Loucy (cell line): ENCODE measurements at regions not wholly inside any gene's neighbourhood (a gene's known extent, or its start where the extent isn't known, plus 50 kb on each side); places are given as distances from the start of the nearest gene placed in this dataset.

Source experiments
- H2AFZ ChIP-seq: fragments of 200-600 bp; sonication (generic); 2 replicates; pipeline ENCODE4 v1.6.0; 2016; ENCODE audit warnings: antibody characterized with exemption, mild to moderate bottlenecking, low read length, moderate library complexity
- H3F3A ChIP-seq: fragments of 200-600 bp; 2 replicates; pipeline ENCODE4 v1.6.0; 2016; ENCODE audit warnings: antibody characterized with exemption, low read depth, mild to moderate bottlenecking
- H3K27me3 ChIP-seq: fragments of 200-600 bp; sonication (generic); 2 replicates; pipeline ENCODE4 v1.6.1; 2014; ENCODE audit warnings: low read length, mild to moderate bottlenecking; ENCODE audit not compliant: insufficient read depth, poor library complexity, severe bottlenecking
- H3K36me3 ChIP-seq: fragments of 200-600 bp; sonication (generic); 2 replicates; pipeline ENCODE4 v1.6.1; 2016; ENCODE audit warnings: low read length; ENCODE audit not compliant: insufficient read depth
- H3K4me1 ChIP-seq: fragments of 200-600 bp; sonication (generic); 2 replicates; pipeline ENCODE4 v1.5.1; 2014; ENCODE audit warnings: low read length, mild to moderate bottlenecking; ENCODE audit not compliant: insufficient read depth, poor library complexity, severe bottlenecking
- H3K4me2 ChIP-seq: fragments of 200-600 bp; sonication (generic); 2 replicates; pipeline ENCODE4 v1.6.0; 2014; ENCODE audit warnings: antibody characterized with exemption, low read length, low read depth, mild to moderate bottlenecking; ENCODE audit not compliant: poor library complexity, severe bottlenecking
- H3K4me3 ChIP-seq: fragments of 200-600 bp; sonication (generic); 2 replicates; pipeline ENCODE4 v1.5.1; 2014; ENCODE audit warnings: low read length, mild to moderate bottlenecking, mixed read lengths; ENCODE audit not compliant: poor library complexity, severe bottlenecking
- H3K79me2 ChIP-seq: fragments of 200-600 bp; sonication (generic); 2 replicates; pipeline ENCODE4 v1.6.1; 2014; ENCODE audit warnings: low read length; ENCODE audit not compliant: insufficient read depth
- H3K9ac ChIP-seq: fragments of 200-600 bp; sonication (generic); 2 replicates; pipeline ENCODE4 v1.6.0; 2014; ENCODE audit warnings: mild to moderate bottlenecking, low read depth, low read length, moderate library complexity; ENCODE audit not compliant: poor library complexity, severe bottlenecking
- H3K9me2 ChIP-seq: fragments of 200-600 bp; sonication (generic); replicated peaks from 2 replicates; pipeline ENCODE4 v1.6.1; 2016; ENCODE audit warnings: low read depth, low read length, mixed read lengths
- H3K9me3 ChIP-seq: fragments of 200-600 bp; sonication (generic); 2 replicates; pipeline ENCODE4 v1.6.1; 2014; ENCODE audit warnings: mild to moderate bottlenecking, antibody characterized with exemption, low read length, low read depth; ENCODE audit not compliant: insufficient read depth
- H4K20me1 ChIP-seq: fragments of 200-600 bp; sonication (generic); 2 replicates; pipeline ENCODE4 v1.6.0; 2014; ENCODE audit warnings: antibody characterized with exemption, low read length, mild to moderate bottlenecking; ENCODE audit not compliant: insufficient read depth, poor library complexity, severe bottlenecking
- EZH2phosphoT487 ChIP-seq: fragments of 200-600 bp; IDR thresholded peaks from 2 replicates; pipeline ENCODE4 v1.6.1; 2018; ENCODE audit warnings: antibody characterized with exemption, mild to moderate bottlenecking, moderate library complexity, borderline replicate concordance
- TF ChIP-seq, protein P1 (sequence below): fragments of 200-600 bp; sonication (generic); conservative IDR thresholded peaks from 2 replicates; pipeline ENCODE4 v1.5.1; 2014; ENCODE audit warnings: mild to moderate bottlenecking, antibody characterized with exemption, low read length

GRCh38 chr10:88045656-88046415, 182.4 kb downstream of the PTEN start:
- Histone ChIP-seq H3K27me3 (no peaks in the 10 kb centered on the region), H3K9me3 (no peaks in the 10 kb centered on the region), H3K9ac (peak overlapping the region; percentile 38), H3F3A (peaks cover 5% of the 10 kb centered on the region; the same call in 1 of the 2 replicates), H3K4me3 (peak overlapping the region; percentile 26), H4K20me1 (no peaks in the 10 kb centered on the region), H3K9me2 (no peaks in the 10 kb centered on the region), H2AFZ (peak overlapping the region; percentile 58), H3K4me1 (peaks cover 37% of the 10 kb centered on the region), H3K79me2 (no peaks in the 10 kb centered on the region), H3K36me3 (no peaks in the 10 kb centered on the region), H3K4me2 (peak overlapping the region; percentile 41)
- no peak for TF ChIP-seq EZH2phosphoT487
- TF ChIP-seq, protein P1, sequence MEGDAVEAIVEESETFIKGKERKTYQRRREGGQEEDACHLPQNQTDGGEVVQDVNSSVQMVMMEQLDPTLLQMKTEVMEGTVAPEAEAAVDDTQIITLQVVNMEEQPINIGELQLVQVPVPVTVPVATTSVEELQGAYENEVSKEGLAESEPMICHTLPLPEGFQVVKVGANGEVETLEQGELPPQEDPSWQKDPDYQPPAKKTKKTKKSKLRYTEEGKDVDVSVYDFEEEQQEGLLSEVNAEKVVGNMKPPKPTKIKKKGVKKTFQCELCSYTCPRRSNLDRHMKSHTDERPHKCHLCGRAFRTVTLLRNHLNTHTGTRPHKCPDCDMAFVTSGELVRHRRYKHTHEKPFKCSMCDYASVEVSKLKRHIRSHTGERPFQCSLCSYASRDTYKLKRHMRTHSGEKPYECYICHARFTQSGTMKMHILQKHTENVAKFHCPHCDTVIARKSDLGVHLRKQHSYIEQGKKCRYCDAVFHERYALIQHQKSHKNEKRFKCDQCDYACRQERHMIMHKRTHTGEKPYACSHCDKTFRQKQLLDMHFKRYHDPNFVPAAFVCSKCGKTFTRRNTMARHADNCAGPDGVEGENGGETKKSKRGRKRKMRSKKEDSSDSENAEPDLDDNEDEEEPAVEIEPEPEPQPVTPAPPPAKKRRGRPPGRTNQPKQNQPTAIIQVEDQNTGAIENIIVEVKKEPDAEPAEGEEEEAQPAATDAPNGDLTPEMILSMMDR = no peak

- no peaks in the 10 kb centered on the region for H3K79me2 ChIP-seq
- H3K9me2 ChIP-seq = no peaks in the 10 kb centered on the region
- peaks cover 5% of the 10 kb centered on the region; the same call in 1 of the 2 replicates for H3F3A ChIP-seq
- H2AFZ ChIP-seq = peak overlapping the region; percentile 45; the same call in 1 of the 2 replicates
- H3K27me3 ChIP-seq = no peaks in the 10 kb centered on the region
- no peaks in the 10 kb centered on the region for H3K36me3 ChIP-seq
- peaks cover 36% of the 10 kb centered on the region for H3K4me1 ChIP-seq
- no peak for TF ChIP-seq EZH2phosphoT487
- TF ChIP-seq, protein P1 = no peak
- no peak overlapping the region for H3K4me3 ChIP-seq
- no peaks in the 10 kb centered on the region for H3K9me3 ChIP-seq
- H4K20me1 ChIP-seq = no peaks in the 10 kb centered on the region
- H3K9ac ChIP-seq = no peak overlapping the region
- H3K4me2 ChIP-seq = no peak overlapping the region
Measured at GRCh38 chr10:88047579-88047978, 184.2 kb downstream of the PTEN start.

GRCh38 chr10:88048312-88048711, 184.9 kb downstream of the PTEN start:
- Histone ChIP-seq H3F3A (peaks cover 5% of the 10 kb centered on the region; the same call in 1 of the 2 replicates), H3K27me3 (no peaks in the 10 kb centered on the region), H2AFZ (no peak overlapping the region), H3K4me2 (no peak overlapping the region), H3K9me2 (no peaks in the 10 kb centered on the region), H3K4me3 (no peak overlapping the region), H3K4me1 (peaks cover 33% of the 10 kb centered on the region), H3K9ac (no peak overlapping the region), H3K9me3 (no peaks in the 10 kb centered on the region), H3K36me3 (no peaks in the 10 kb centered on the region), H4K20me1 (no peaks in the 10 kb centered on the region), H3K79me2 (no peaks in the 10 kb centered on the region)
- TF ChIP-seq, protein P1 = no peak
- TF ChIP-seq EZH2phosphoT487 = no peak
